A549 (cell line): ENCODE measurements at regions not wholly inside any gene's neighbourhood (a gene's known extent, or its start where the extent isn't known, plus 50 kb on each side); places are given as distances from the start of the nearest gene placed in this dataset.

ENCODE experiments used
- CTCF ChIP-seq: fragments of >200 bp; sonication (Bioruptor Twin); formaldehyde crosslinking; IDR thresholded peaks from 3 replicates; pipeline ENCODE4 v1.5.1; 2016
- ESRRA ChIP-seq: fragments of 150-350 bp; IDR thresholded peaks from 2 replicates; pipeline ENCODE4 v1.6.1; 2014; ENCODE audit warnings: mild to moderate bottlenecking, low read length, borderline replicate concordance
- HOXA7 ChIP-seq: fragments of 250-450 bp; sonication (Bioruptor Pico); IDR thresholded peaks from 2 replicates; pipeline ENCODE4 v1.5.0; 2020; ENCODE audit warnings: mild to moderate bottlenecking, moderate library complexity
- JUN ChIP-seq, 2 experiments: fragments of >200 bp; sonication (Bioruptor Twin); formaldehyde crosslinking; IDR thresholded peaks; 2 replicates in 1 of 2; 3 replicates in 1 of 2; pipeline ENCODE4 v1.6.1; 2016 to 2017
- MAFK ChIP-seq: fragments of 450-650 bp; IDR thresholded peaks from 2 replicates; pipeline ENCODE4 v1.6.1; 2014; ENCODE audit not compliant: partially characterized antibody
- NPAS2 ChIP-seq: fragments of 250-450 bp; sonication (Bioruptor Pico); IDR thresholded peaks from 2 replicates; pipeline ENCODE4 v1.8.0; 2022; ENCODE audit warnings: mild to moderate bottlenecking, moderate library complexity, borderline replicate concordance
- POLR2A ChIP-seq: IDR thresholded peaks from 2 replicates; pipeline ENCODE4 v1.6.1; 2012; ENCODE audit warnings: mild to moderate bottlenecking, low read length
- RAD21 ChIP-seq, 2 experiments: fragments of >200 bp in 1 of 2; sonication (Bioruptor Twin) in 1 of 2; formaldehyde crosslinking in 1 of 2; IDR thresholded peaks in 1 of 2; conservative IDR thresholded peaks in 1 of 2; 2 replicates in 1 of 2; 3 replicates in 1 of 2; pipeline ENCODE4 v1.6.1; 2012 to 2018; ENCODE audit warnings: inconsistent platforms in 1 of 2
- RCOR1 ChIP-seq: fragments of 150-350 bp; IDR thresholded peaks from 2 replicates; pipeline ENCODE4 v1.6.1; 2014; ENCODE audit warnings: antibody characterized with exemption, low read length, low read depth
- RFX5 ChIP-seq: fragments of 450-650 bp; IDR thresholded peaks from 2 replicates; pipeline ENCODE4 v1.7.1; 2014; ENCODE audit warnings: antibody characterized with exemption, mild to moderate bottlenecking, moderate library complexity
- RNF2 ChIP-seq: fragments of 200-600 bp; sonication (generic); IDR thresholded peaks from 2 replicates; pipeline ENCODE4 v1.6.1; 2016; ENCODE audit warnings: low read depth, mild to moderate bottlenecking, antibody characterized with exemption, moderate library complexity, borderline replicate concordance
- ZC3H11A ChIP-seq: fragments of 450-650 bp; IDR thresholded peaks from 2 replicates; pipeline ENCODE4 v1.6.1; 2014; ENCODE audit warnings: antibody characterized with exemption, mild to moderate bottlenecking
- ZFP36 ChIP-seq: fragments of 450-650 bp; IDR thresholded peaks from 2 replicates; pipeline ENCODE4 v1.6.1; 2014; ENCODE audit warnings: borderline replicate concordance; ENCODE audit not compliant: partially characterized antibody

GRCh38 chr13:74703855-74704387 lies 569.7 kb upstream of the KLF12 start:
- TF ChIP-seq RCOR1 = no peak
- no peak for TF ChIP-seq MAFK
- TF ChIP-seq ZC3H11A = no peak
- TF ChIP-seq CTCF = no peak
- no peak for TF ChIP-seq ESRRA
- no peak for TF ChIP-seq JUN (IDR thresholded peaks at IDR 0.05)
- TF ChIP-seq POLR2A = no peak
- TF ChIP-seq HOXA7 (CRISPR knock-in tag) = no peak
- no peak for TF ChIP-seq RAD21 (conservative IDR thresholded peaks at IDR 0.05 in 1 of 2, IDR thresholded peaks at IDR 0.05 in 1 of 2)
- no peak for TF ChIP-seq RNF2
- TF ChIP-seq ZFP36 = no peak
- no peak for TF ChIP-seq NPAS2 (CRISPR knock-in tag)
- TF ChIP-seq RFX5 = no peak
